Astrocyte (in vitro differentiated cells and primary cell): ENCODE measurements at regions not wholly inside any gene's neighbourhood (a gene's known extent, or its start where the extent isn't known, plus 50 kb on each side); places are given as distances from the start of the nearest gene placed in this dataset.

Source experiments
- CTCF ChIP-seq: IDR thresholded peaks from 2 replicates; pipeline ENCODE4 v1.5.1; 2011; ENCODE audit warnings: low read depth, mild to moderate bottlenecking, inconsistent platforms, low read length, moderate library complexity; ENCODE audit not compliant: insufficient read depth
- EZH2 ChIP-seq: IDR thresholded peaks from 2 replicates; pipeline ENCODE4 v1.6.1; 2012; ENCODE audit warnings: mild to moderate bottlenecking, low read length, inconsistent platforms; ENCODE audit not compliant: insufficient read depth

- TF ChIP-seq CTCF = no peak
- no peak for TF ChIP-seq EZH2
These were observed 64.4 kb upstream of the ARID5B start for GRCh38 chr10:61836888-61837754.
